H9 (cell line): ENCODE measurements at regions not wholly inside any gene's neighbourhood (a gene's known extent, or its start where the extent isn't known, plus 50 kb on each side); places are given as distances from the start of the nearest gene placed in this dataset.

Experiments used
- DNase-seq: peaks from one replicate; pipeline ENCODE4 v3.0.0-alpha.2; 2017
- H2AFZ ChIP-seq: one replicate; pipeline ENCODE4 v1.6.1; 2013; ENCODE audit warnings: mild to moderate bottlenecking, low read length, control low read depth, moderate library complexity
- H2AK5ac ChIP-seq: 2 replicates; pipeline ENCODE4 v1.6.1; 2013; ENCODE audit warnings: low read length, control low read depth, mixed read lengths; ENCODE audit not compliant: insufficient read length
- H2BK120ac ChIP-seq: one replicate; pipeline ENCODE4 v1.6.1; 2013; ENCODE audit warnings: low read depth, mild to moderate bottlenecking, low read length, control low read depth, inconsistent platforms; ENCODE audit not compliant: poor library complexity, severe bottlenecking
- H2BK12ac ChIP-seq: 2 replicates; pipeline ENCODE4 v1.6.1; 2013; ENCODE audit warnings: low read length, control low read depth, mixed read lengths, low read depth; ENCODE audit not compliant: insufficient read length
- H2BK15ac ChIP-seq: 2 replicates; pipeline ENCODE4 v1.6.1; 2013; ENCODE audit warnings: low read depth, low read length, control low read depth
- H2BK20ac ChIP-seq: one replicate; pipeline ENCODE4 v1.6.1; 2013; ENCODE audit warnings: low read depth, mild to moderate bottlenecking, low read length, control low read depth, inconsistent platforms; ENCODE audit not compliant: poor library complexity, severe bottlenecking
- H2BK5ac ChIP-seq: 2 replicates; pipeline ENCODE4 v1.6.1; 2013; ENCODE audit warnings: low read length, control low read depth, mixed read lengths; ENCODE audit not compliant: insufficient read length
- H3K14ac ChIP-seq: 2 replicates; pipeline ENCODE4 v1.6.1; 2013; ENCODE audit warnings: low read length, control low read depth; ENCODE audit not compliant: insufficient read depth
- H3K18ac ChIP-seq: 2 replicates; pipeline ENCODE4 v1.6.1; 2013; ENCODE audit warnings: low read depth, mild to moderate bottlenecking, mixed read lengths, low read length, control low read depth; ENCODE audit not compliant: insufficient read length
- H3K23ac ChIP-seq: 2 replicates; pipeline ENCODE4 v1.6.1; 2013; ENCODE audit warnings: low read length, control low read depth, mixed read lengths, low read depth; ENCODE audit not compliant: insufficient read length
- H3K23me2 ChIP-seq: 2 replicates; pipeline ENCODE4 v1.6.1; 2013; ENCODE audit warnings: low read depth, mild to moderate bottlenecking, mixed read lengths, low read length, control low read depth; ENCODE audit not compliant: insufficient read length, poor library complexity, severe bottlenecking
- H3K27ac ChIP-seq: 2 replicates; pipeline ENCODE4 v1.5.1; 2013; ENCODE audit warnings: low read length, control low read depth, mixed read lengths, low read depth; ENCODE audit not compliant: insufficient read length
- H3K27me3 ChIP-seq: 2 replicates; pipeline ENCODE4 v1.6.1; 2013; ENCODE audit warnings: low read length, control low read depth, inconsistent platforms; ENCODE audit not compliant: insufficient read depth
- H3K4ac ChIP-seq: 2 replicates; pipeline ENCODE4 v1.6.1; 2013; ENCODE audit warnings: low read depth, mild to moderate bottlenecking, control low read depth, inconsistent platforms, low read length, moderate library complexity
- H3K4me1 ChIP-seq: 2 replicates; pipeline ENCODE4 v1.6.1; 2013; ENCODE audit warnings: low read length, control low read depth, inconsistent platforms; ENCODE audit not compliant: insufficient read depth
- H3K4me2 ChIP-seq: 2 replicates; pipeline ENCODE4 v1.6.1; 2013; ENCODE audit warnings: low read length, control low read depth, mixed read lengths; ENCODE audit not compliant: insufficient read length, insufficient read depth
- H3K56ac ChIP-seq: 2 replicates; pipeline ENCODE4 v1.6.1; 2013; ENCODE audit warnings: low read depth, mild to moderate bottlenecking, mixed read lengths, low read length, control low read depth; ENCODE audit not compliant: insufficient read length
- H3K79me1 ChIP-seq: 2 replicates; pipeline ENCODE4 v1.6.1; 2013; ENCODE audit warnings: low read depth, mild to moderate bottlenecking, moderate library complexity, low read length, control low read depth, inconsistent platforms; ENCODE audit not compliant: insufficient read depth, poor library complexity, severe bottlenecking
- H3K79me2 ChIP-seq: 2 replicates; pipeline ENCODE4 v1.6.1; 2013; ENCODE audit warnings: low read length, control low read depth, inconsistent platforms; ENCODE audit not compliant: insufficient read depth
- H3K9ac ChIP-seq: 2 replicates; pipeline ENCODE4 v1.6.1; 2013; ENCODE audit warnings: low read length, control low read depth, mixed read lengths; ENCODE audit not compliant: insufficient read length; ENCODE audit errors: extremely low read depth
- H3K9me3 ChIP-seq: one replicate; pipeline ENCODE4 v1.6.1; 2013; ENCODE audit warnings: low read depth, low read length, inconsistent platforms; ENCODE audit not compliant: control insufficient read depth
- H3T11ph ChIP-seq: one replicate; pipeline ENCODE4 v1.6.1; 2013; ENCODE audit warnings: mild to moderate bottlenecking, low read length, control low read depth, inconsistent platforms
- H4K20me1 ChIP-seq: one replicate; pipeline ENCODE4 v1.6.1; 2013; ENCODE audit not compliant: control insufficient read depth, insufficient read length, insufficient read depth
- H4K5ac ChIP-seq: 2 replicates; pipeline ENCODE4 v1.6.1; 2013; ENCODE audit warnings: low read depth, mild to moderate bottlenecking, mixed read lengths, low read length, control low read depth; ENCODE audit not compliant: insufficient read length
- H4K8ac ChIP-seq: replicated peaks from 2 replicates; pipeline ENCODE4 v1.6.1; 2013; ENCODE audit warnings: low read length, control low read depth, mixed read lengths, low read depth; ENCODE audit not compliant: insufficient read length
- H4K91ac ChIP-seq: 2 replicates; pipeline ENCODE4 v1.6.1; 2013; ENCODE audit warnings: low read depth, mild to moderate bottlenecking, moderate library complexity, mixed read lengths, low read length, control low read depth; ENCODE audit not compliant: insufficient read length
- H3K27ac Mint-ChIP-seq, 3 experiments: 2 replicates in 2 of 3; 3 replicates in 1 of 3; pipeline ENCODE4 v1.8.0; 2020 to 2021; ENCODE audit warnings: mixed read lengths in 3 of 3, mild to moderate bottlenecking in 1 of 3, moderate library complexity in 1 of 3
- H3K27me3 Mint-ChIP-seq: 2 replicates; pipeline ENCODE4 v1.8.0; 2021; ENCODE audit warnings: low read depth, mild to moderate bottlenecking, moderate library complexity, mixed read lengths
- H3K36me3 Mint-ChIP-seq, 3 experiments: 2 replicates in 2 of 3; 3 replicates in 1 of 3; pipeline ENCODE4 v1.8.0; 2020 to 2021; ENCODE audit warnings: low read depth in 3 of 3, mixed read lengths in 3 of 3; ENCODE audit not compliant: insufficient read depth in 1 of 3
- H3K4me1 Mint-ChIP-seq, 2 experiments: 2 replicates each; pipeline ENCODE4 v1.8.0; 2020; ENCODE audit warnings: mixed read lengths in 2 of 2
- H3K4me3 Mint-ChIP-seq, 2 experiments: 2 replicates in 1 of 2; 3 replicates in 1 of 2; pipeline ENCODE4 v1.8.0; 2020 to 2021; ENCODE audit warnings: mild to moderate bottlenecking in 2 of 2, mixed read lengths in 2 of 2, moderate library complexity in 1 of 2
- H3K9me3 Mint-ChIP-seq, 2 experiments: 2 replicates in 1 of 2; 3 replicates in 1 of 2; pipeline ENCODE4 v1.8.0; 2020; ENCODE audit warnings: mild to moderate bottlenecking in 2 of 2, mixed read lengths in 2 of 2, moderate library complexity in 1 of 2
- WGBS: extraction: QIAGEN DNeasy Blood & Tissue Kit; methylation state at CpG from one replicate; pipeline ENCODE4 v1.1.7; 2013; ENCODE audit warnings: missing lambda C conversion rate, low lambda C conversion rate, mixed read lengths; ENCODE audit not compliant: insufficient read length; ENCODE audit errors: extremely low coverage; 5-methylcytosine and 5-hydroxymethylcytosine counted together
- TF ChIP-seq, protein P1 (sequence below): fragments of 200-600 bp; sonication (generic); conservative IDR thresholded peaks from 3 replicates; pipeline ENCODE4 v1.8.0; 2021; ENCODE audit warnings: antibody characterized with exemption, mild to moderate bottlenecking

DNA sequence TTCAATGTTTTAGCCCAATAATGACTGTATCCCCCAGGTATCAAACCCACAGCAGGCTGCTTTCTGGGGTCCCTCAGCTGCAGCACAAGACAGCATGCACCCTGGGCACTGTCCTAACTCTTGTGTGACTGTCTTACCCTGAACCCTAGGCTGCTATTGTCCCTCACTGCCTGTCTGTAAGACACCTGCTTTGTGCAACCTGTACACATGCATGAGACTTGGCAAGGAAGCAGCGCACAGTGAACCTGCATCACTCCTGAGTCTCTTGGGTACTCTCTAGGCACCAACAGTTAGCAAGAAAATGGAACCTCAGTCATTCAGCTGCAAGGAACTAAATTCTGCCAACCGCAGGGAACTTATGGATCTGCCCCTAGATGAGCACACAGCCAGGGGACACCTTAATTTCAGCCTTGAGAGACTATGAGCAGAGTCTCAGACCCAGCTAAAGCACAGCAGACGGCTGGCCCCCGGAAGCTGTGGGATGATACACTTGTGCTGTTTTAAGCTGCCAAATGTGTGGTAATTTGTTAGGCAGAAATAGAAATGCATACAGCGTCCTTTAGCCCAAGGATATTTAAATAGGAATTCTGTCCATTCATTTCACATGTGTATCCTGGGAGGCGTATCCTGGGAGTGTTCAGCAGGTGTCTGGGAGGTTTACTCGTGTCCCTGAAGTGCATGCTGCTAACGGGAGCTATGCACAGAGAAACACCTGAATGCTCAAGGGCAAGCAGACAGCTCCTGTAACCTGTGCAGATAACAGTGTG lies 223.8 kb downstream of the KLF13 start:
- Histone ChIP-seq H3K18ac (no peak overlapping the region), H4K91ac (no peak overlapping the region), H3K27me3 (no peaks in the 10 kb centered on the region), H3K4me2 (no peak overlapping the region), H4K20me1 (no peaks in the 10 kb centered on the region), H3K9ac (no peak overlapping the region), H3K4me1 (no peaks in the 10 kb centered on the region), H2BK15ac (no peak overlapping the region), H3K79me2 (no peaks in the 10 kb centered on the region), H3K9me3 (no peaks in the 10 kb centered on the region), H2BK12ac (no peak overlapping the region), H2BK5ac (no peak overlapping the region), H3K23ac (no peak overlapping the region), H2BK120ac (no peak overlapping the region), H2AFZ (no peak overlapping the region), H3K79me1 (no peaks in the 10 kb centered on the region), H3K4ac (no peak overlapping the region), H3T11ph (no peak overlapping the region), H3K27ac (no peak overlapping the region), H3K14ac (no peak overlapping the region), H4K8ac (no peak overlapping the region), H4K5ac (no peak overlapping the region), H3K56ac (no peak overlapping the region), H2AK5ac (no peak overlapping the region), H2BK20ac (no peak overlapping the region), H3K23me2 (no peaks in the 10 kb centered on the region)
- Mint-ChIP-seq H3K9me3 (no peaks in the 10 kb centered on the region), H3K4me3 (no peak overlapping the region), H3K4me1 (peaks cover 6 to 9% of the 10 kb centered on the region in 2 experiments), H3K27me3 (no peaks in the 10 kb centered on the region), H3K36me3 (no peaks in the 10 kb centered on the region), H3K27ac (no peak overlapping the region)
- WGBS, result no CpG with 5 or more reads among the region's 8 CpGs
- no peak for DNase-seq
- TF ChIP-seq, protein P1, sequence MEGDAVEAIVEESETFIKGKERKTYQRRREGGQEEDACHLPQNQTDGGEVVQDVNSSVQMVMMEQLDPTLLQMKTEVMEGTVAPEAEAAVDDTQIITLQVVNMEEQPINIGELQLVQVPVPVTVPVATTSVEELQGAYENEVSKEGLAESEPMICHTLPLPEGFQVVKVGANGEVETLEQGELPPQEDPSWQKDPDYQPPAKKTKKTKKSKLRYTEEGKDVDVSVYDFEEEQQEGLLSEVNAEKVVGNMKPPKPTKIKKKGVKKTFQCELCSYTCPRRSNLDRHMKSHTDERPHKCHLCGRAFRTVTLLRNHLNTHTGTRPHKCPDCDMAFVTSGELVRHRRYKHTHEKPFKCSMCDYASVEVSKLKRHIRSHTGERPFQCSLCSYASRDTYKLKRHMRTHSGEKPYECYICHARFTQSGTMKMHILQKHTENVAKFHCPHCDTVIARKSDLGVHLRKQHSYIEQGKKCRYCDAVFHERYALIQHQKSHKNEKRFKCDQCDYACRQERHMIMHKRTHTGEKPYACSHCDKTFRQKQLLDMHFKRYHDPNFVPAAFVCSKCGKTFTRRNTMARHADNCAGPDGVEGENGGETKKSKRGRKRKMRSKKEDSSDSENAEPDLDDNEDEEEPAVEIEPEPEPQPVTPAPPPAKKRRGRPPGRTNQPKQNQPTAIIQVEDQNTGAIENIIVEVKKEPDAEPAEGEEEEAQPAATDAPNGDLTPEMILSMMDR, result no peak
